CD4-positive, alpha-beta T cell treated with Interleukin-10 for 1 hour (primary cell): ENCODE measurements at regions not wholly inside any gene's neighbourhood (a gene's known extent, or its start where the extent isn't known, plus 50 kb on each side); places are given as distances from the start of the nearest gene placed in this dataset.
"Not testable (repeated sequence)": the region's sequence is repeated elsewhere in the genome, so short reads cannot be mapped to it uniquely, and the experiment has no call there.

Experiments used
- DNase-seq: peaks from one replicate; pipeline ENCODE4 v3.0.0-alpha.2; 2020

GRCh38 chr16:72657164-72657563, 390.8 kb downstream of the ZFHX3 start:
- no peak for DNase-seq

DNA sequence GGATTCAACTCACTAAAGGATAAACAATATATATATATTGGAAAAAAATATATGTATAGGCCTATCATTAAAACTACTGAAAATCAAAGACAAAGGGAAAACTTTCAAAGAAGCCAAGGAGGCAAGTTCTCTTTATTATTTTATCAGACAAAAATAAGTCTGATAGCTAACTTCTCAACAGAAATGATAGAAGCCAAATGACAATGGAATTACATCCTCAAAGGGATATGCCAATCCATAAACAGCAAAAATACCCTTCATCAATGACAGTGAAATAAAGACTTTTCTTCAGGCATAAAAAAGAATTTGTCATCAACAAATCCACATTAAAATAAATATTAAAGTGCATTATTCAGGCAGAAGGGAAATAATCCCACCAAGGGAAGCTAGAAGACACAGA, 393.4 kb downstream of the ZFHX3 start:
- DNase-seq: no peak

GRCh38 chr16:72649254-72649944, 398.5 kb downstream of the ZFHX3 start:
- no peak for DNase-seq

GRCh38 chr16:72646615-72647014, 401.3 kb downstream of the ZFHX3 start:
- DNase-seq: no peak

DNA sequence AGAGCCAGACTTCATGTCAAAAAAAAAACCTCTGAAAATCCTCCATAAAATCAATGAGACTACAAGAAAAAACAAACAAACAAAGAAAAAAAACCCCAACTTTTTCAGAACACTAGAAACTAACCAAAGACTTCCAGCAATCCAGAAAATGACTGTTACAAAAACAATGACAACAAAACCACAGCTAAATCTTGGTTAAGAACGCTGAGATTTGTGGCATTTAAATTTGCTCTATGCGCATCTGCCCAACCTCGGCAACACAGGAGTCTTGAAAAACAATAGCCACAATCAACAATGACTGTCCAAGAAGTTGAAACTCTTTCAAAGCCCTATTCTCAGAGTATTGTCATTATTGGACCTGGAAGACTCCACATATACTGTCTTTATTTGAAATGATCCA, 402.4 kb downstream of the ZFHX3 start:
- no peak for DNase-seq

DNA sequence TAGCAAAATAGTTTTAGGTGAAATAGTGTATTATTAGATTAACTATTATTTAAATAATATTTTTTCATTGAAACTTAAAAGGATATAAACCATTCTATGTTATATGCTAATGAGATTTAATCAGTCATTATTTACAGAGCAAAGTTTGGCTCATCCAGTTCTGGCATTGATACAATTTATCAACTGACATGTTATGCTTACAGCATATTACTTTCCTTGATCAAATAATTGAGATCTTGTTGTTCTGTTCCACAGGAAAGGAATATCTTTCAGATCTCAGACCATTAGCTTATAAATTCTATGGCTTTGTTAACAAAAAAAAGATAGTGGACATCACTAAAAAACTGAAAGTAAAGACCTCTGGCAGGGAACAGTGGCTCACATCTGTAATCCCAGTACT, 403.0 kb downstream of the ZFHX3 start:
- DNase-seq: no peak

DNA sequence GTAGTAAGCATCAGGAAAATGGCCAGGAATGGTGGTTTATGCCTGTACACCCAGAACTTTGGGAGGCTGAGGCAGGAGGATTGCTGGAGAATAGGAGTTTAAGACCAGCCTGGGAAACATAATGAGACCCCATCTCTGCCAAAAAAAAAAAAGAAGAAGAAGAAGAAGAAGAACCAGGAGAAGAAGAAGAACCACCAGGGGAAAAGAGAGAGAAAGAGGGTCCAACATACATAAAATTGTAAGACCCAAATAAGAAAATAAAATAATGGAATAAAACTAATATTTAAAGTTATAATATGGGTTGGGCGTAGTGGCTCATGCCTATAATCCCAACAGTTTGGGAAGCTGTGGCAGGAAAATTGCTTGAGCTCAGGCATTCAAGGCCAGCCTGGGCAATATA, 408.4 kb downstream of the ZFHX3 start:
- DNase-seq: no peak

DNA sequence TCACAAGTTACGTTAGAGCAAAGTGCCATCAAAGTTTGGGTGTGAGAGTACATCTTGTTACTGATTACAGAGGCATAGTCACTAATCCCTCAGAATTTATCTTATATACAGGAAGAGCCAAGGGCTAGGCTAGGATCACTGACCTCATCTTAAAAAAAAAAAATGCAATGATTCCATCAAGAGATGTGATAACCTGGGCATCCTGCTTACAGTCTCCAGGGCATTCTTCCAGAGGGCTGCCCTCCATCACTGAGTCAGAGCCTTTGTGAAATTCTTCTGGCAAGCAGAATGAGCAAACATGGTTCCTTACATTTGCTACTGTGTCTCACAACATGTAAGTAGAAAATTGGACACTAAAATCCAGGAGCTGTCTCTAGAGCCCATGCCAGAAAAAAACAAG, 410.6 kb downstream of the ZFHX3 start:
- DNase-seq: no peak

DNA sequence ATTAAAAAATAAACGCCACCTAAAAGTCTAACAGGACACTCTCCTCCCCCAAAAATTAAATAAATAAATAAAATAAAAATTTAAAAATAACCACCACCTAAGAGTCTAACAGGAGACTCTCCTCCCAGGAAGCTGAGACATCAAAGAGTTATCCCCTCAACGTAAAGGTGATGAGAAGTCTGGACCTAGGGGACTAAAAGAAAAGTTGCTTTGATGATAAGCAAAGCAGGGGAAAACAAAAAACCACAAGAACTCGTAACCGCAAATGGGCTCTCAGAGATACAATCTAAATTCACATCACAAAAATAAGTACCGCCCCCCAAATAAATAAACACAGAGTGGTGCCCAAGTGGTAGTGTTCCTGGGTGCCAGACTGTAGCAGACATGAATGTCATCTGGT, 412.2 kb downstream of the ZFHX3 start:
- DNase-seq: no peak

- DNase-seq: no peak
These were observed 412.8 kb downstream of the ZFHX3 start for GRCh38 chr16:72635104-72635503.

GRCh38 chr16:72627182-72627896, 420.6 kb downstream of the ZFHX3 start:
- not testable (repeated sequence) for DNase-seq

DNA sequence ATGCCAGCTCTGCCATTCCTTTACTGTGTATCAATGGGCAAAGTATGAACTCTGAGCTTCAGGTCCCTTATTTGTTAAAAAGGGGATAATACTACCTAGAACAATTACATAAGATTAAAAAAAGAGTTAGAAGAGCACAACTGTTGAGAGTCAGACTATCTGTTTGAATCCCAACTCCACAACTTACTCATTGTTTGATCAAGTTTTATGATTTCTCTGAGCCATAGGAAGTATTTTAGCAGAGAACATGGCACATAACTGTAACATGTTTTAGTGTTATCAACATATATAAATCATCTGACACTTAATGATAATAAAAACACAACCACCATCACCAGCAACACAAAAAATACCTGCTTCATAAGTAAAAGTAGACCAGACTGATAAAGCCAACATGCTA, 421.3 kb downstream of the ZFHX3 start:
- no peak for DNase-seq

DNA sequence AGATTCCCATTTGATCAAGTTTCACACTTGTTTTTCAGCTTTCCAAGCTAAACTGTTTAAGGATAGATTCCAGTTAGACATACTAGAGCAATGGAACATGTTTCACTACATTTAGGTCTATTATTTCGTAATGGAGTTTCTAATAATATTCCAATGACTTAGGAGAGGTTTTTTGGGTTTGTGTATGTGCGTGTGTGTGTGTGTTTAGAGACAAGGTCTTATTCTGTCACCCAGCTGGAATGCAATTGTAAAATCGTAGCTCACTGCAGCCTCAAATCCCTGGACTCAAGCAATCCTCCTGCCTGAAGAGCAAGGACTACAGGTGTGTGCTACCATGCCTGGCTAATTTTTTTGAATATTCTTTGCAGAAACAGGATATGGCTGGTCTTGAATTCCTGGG, 426.3 kb downstream of the ZFHX3 start:
- DNase-seq: no peak

GRCh38 chr16:72620853-72621252, 427.1 kb downstream of the ZFHX3 start:
- DNase-seq: no peak

GRCh38 chr16:72620348-72620747, 427.6 kb downstream of the ZFHX3 start:
- DNase-seq: no peak

DNA sequence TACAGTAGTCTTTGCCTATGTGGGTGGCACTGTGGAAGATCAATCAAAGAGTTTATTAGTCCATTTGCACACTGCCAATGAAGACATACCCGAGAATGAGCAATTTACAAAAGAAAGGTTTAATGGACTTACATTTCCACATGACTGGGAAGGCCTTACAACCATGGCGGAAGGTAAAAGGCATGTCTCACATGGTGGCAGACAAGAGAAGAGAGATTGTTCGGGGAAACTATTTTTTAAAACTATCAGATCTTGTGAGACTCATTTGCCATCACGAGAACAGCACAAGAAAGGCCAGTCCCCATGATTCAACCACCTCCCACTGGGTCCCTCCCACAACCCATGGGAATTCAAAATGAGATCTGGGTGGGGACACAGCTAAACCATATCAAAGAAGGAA, 432.1 kb downstream of the ZFHX3 start:
- DNase-seq: no peak

DNA sequence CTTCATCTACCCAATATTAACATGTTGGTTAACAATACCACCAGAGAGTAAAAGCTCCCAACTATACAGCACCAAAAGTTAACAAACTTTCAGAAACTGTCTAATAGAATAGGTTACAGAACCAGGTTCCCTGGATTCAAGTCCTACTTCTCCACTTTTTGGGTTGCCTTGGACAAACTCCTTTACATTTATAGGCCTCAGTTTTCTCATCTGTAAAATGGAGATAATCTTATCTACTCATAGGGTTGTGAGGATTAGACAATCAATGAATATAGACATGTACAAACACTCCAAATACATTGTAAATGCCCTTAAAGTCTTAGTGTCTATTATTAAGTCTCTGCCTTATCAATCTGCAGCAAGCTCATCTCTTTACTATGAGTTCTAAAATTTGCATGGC, 435.2 kb downstream of the ZFHX3 start:
- DNase-seq: no peak

DNA sequence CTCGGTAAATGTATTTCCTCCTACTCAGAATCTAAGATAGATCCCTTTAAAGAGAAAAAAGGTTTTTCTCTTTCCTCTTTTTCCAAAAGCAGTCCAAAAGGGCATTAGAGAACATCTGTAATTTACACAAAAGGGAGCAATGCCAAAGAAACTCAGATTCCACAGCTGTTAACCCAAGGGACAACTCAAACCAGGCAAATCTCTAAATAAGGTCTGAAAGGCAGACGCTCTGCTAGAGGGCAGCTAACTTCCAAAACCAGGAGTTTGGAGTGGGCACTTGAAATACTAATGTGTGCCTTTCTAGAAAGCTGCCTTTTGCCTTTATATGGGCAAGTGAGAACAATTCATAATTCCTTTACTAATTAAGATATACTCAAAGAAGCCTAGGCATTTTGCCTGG, 435.7 kb downstream of the ZFHX3 start:
- DNase-seq: no peak

DNA sequence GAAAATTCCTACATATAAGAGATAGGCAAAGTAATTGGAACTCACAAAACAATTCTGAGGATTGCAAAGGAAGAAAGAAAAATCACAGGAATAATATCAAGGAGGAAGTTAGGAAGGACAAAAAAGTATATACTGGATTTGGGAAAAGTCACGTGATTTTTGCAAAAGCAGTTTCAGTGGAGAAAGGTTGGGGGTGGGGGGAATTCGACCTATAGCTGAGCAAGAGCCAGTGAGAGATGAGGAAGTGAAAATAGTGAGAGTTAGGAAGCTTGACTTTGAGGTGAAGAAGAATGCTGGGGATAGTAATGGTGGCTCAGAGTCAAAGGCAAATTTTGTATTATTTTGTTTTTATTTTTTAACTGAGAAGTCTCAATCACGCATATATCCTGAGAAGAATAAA, 438.0 kb upstream of the PMFBP1 start:
- no peak for DNase-seq

DNA sequence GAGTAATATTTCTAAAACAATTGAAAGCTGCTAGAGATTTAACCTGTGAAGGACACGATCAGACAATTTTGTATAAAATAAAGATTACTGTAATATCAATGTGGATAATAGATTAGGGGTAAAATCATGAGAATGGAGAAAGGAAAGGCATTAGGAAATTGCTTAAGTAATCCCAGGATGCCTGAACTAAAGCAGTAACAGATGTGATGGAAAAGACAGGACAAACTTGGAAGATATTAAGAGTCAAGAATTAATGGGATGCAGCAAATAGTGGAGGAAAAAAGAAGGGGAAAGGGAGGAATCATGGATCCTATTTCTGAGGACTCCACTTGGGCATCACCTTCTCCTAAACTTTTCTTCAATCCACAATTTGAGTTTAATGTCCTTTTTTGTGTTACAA, 437.1 kb upstream of the PMFBP1 start:
- DNase-seq: no peak

DNA sequence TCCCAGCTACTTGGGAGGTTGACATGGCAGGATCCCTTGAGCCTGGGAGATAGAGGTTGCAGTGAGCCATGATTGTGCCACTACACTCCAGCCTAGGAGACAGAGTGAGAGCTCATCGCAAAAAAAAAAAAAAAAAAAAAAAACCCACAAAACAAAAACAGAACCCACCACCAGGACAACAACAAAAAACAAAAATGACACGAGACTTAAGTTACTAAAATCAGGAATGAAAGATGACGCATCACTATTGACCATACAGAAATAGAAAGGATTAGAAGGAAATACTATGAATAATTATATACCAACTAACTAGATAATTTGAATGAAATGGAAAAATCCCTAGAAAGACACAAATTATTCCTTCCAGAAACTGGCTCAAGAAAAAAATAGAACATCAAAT, 432.4 kb upstream of the PMFBP1 start:
- DNase-seq: no peak

- no peak for DNase-seq
These were observed 430.5 kb upstream of the PMFBP1 start for GRCh38 chr16:72602499-72602898.

DNA sequence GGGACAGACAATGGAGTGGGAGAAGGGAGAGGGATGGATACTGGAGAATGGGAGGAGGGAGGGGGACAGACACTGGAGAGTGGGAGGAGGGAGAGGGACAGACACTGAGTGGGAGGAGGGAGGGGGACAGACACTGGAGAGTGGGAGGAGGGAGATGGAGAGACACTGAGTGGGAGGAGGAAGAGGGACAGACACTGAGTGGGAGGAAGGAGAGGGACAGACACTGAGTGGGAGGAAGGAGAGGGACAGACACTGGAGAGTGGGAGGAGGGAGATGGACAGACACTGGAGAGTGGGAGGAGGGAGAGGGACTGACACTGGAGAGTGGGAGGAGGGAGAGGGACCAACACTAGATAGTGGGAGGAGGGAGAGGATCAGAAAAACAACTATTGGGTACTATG, 426.7 kb upstream of the PMFBP1 start:
- no peak for DNase-seq

- no peak for DNase-seq
These were observed 426.0 kb upstream of the PMFBP1 start for GRCh38 chr16:72597938-72598337.

DNA sequence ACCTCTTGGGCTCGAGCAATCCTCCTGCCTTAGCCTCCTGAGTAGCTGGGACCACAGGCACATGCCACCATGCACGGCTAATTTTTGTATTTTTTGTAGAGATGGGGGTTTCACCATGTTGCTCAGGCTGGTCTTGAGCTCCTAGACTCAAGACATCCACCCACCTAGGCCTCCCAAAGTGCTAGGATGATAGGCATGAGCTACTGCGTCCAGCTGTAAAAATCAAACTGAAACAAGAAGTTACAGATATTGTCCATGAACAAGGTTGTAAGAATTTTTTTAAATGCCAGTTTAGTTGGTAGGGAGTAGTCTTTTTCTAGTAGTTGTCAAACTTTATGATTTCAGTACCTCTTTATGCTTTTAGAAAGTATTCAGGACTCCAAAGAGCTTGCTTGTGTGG, 424.4 kb upstream of the PMFBP1 start:
- no peak for DNase-seq
